ENCODE measurements at regions not wholly inside any gene's neighbourhood (a gene's known extent, or its start where the extent isn't known, plus 50 kb on each side); places are given as distances from the start of the nearest gene placed in this dataset.
A peak's percentile ranks its signal among the peaks of the same experiment; 100 is the strongest.

GRCh38 chr11:19558189-19558986 lies 154.2 kb upstream of the NAV2 start:
- Mint-ChIP-seq H3K36me3 (ENCODE audit: low read depth) (no peaks in the 10 kb centered on the region), H3K27me3 (ENCODE audit: low read depth) (peaks cover 4% of the 10 kb centered on the region), H3K9me3 (no peaks in the 10 kb centered on the region), H3K4me3 (no peak overlapping the region), H3K4me1 (peaks cover 10% of the 10 kb centered on the region), H3K27ac (ENCODE audit: unreplicated experiment) (no peak overlapping the region)
- TF ChIP-seq, protein P1, sequence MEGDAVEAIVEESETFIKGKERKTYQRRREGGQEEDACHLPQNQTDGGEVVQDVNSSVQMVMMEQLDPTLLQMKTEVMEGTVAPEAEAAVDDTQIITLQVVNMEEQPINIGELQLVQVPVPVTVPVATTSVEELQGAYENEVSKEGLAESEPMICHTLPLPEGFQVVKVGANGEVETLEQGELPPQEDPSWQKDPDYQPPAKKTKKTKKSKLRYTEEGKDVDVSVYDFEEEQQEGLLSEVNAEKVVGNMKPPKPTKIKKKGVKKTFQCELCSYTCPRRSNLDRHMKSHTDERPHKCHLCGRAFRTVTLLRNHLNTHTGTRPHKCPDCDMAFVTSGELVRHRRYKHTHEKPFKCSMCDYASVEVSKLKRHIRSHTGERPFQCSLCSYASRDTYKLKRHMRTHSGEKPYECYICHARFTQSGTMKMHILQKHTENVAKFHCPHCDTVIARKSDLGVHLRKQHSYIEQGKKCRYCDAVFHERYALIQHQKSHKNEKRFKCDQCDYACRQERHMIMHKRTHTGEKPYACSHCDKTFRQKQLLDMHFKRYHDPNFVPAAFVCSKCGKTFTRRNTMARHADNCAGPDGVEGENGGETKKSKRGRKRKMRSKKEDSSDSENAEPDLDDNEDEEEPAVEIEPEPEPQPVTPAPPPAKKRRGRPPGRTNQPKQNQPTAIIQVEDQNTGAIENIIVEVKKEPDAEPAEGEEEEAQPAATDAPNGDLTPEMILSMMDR (conservative IDR thresholded peaks at IDR 0.05), result no peak
- DNase-seq (ENCODE audit: low read depth, low spot score), result no peak

DNA sequence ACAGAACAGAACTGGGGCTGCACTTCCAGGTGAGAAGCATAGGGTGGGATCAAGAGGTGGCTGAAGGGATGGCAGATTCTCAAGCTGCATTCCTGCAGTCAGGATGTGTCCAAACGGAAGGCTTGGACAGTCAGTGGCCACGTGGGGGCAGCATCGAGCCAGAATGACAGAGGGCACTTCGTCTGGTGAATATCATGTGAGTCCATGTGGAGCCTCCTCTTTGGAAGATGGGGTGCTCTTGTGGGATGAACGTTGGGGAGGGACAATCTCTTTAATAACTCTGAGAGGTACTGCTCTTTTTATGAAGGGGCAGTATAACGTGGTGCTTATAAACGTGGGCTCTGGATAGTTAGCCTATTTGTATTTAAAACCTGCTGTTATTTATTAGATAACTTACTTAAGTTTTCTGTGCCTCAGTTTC lies 154.9 kb upstream of the NAV2 start:
- peak; percentile 89 for DNase-seq (ENCODE audit: low read depth, low spot score)
- Mint-ChIP-seq H3K4me1 (peaks cover 17% of the 10 kb centered on the region), H3K9me3 (no peaks in the 10 kb centered on the region), H3K27ac (ENCODE audit: unreplicated experiment) (no peak overlapping the region), H3K4me3 (no peak overlapping the region), H3K27me3 (ENCODE audit: low read depth) (peaks cover 4% of the 10 kb centered on the region), H3K36me3 (ENCODE audit: low read depth) (no peaks in the 10 kb centered on the region)
- TF ChIP-seq, protein P1 (conservative IDR thresholded peaks at IDR 0.05), result peak; percentile 88

GRCh38 chr11:19557185-19557584 lies 155.5 kb upstream of the NAV2 start:
- DNase-seq (ENCODE audit: low read depth, low spot score), result no peak
- H3K4me1 Mint-ChIP-seq, result peaks cover 22% of the 10 kb centered on the region
- peaks cover 4% of the 10 kb centered on the region for H3K27me3 Mint-ChIP-seq (ENCODE audit: low read depth)
- TF ChIP-seq, protein P1 (conservative IDR thresholded peaks at IDR 0.05), result no peak
- no peak overlapping the region for H3K27ac Mint-ChIP-seq (ENCODE audit: unreplicated experiment)
- H3K36me3 Mint-ChIP-seq (ENCODE audit: low read depth), result no peaks in the 10 kb centered on the region
- no peaks in the 10 kb centered on the region for H3K9me3 Mint-ChIP-seq
- H3K4me3 Mint-ChIP-seq, result no peak overlapping the region

- TF ChIP-seq, protein P1 (conservative IDR thresholded peaks at IDR 0.05), result no peak
- no peaks in the 10 kb centered on the region for H3K36me3 Mint-ChIP-seq (ENCODE audit: low read depth)
- DNase-seq (ENCODE audit: low read depth, low spot score), result no peak
- H3K27ac Mint-ChIP-seq (ENCODE audit: unreplicated experiment), result no peak overlapping the region
- H3K9me3 Mint-ChIP-seq, result no peaks in the 10 kb centered on the region
- H3K4me3 Mint-ChIP-seq, result no peak overlapping the region
- H3K27me3 Mint-ChIP-seq (ENCODE audit: low read depth), result peaks cover 4% of the 10 kb centered on the region
- H3K4me1 Mint-ChIP-seq, result peaks cover 31% of the 10 kb centered on the region
These were observed 157.4 kb upstream of the NAV2 start for GRCh38 chr11:19555266-19555665.

- TF ChIP-seq, protein P1 (conservative IDR thresholded peaks at IDR 0.05), result peak; percentile 96
These were observed 158.8 kb upstream of the NAV2 start for GRCh38 chr11:19553683-19554333.

More at GRCh38 chr11:19553683-19554333, 158.8 kb upstream of the NAV2 start:
- no peaks in the 10 kb centered on the region for H3K27me3 Mint-ChIP-seq (ENCODE audit: low read depth)
- H3K36me3 Mint-ChIP-seq (ENCODE audit: low read depth), result no peaks in the 10 kb centered on the region
- peak; percentile 93 for DNase-seq (ENCODE audit: low read depth, low spot score)
- H3K27ac Mint-ChIP-seq (ENCODE audit: unreplicated experiment), result no peak overlapping the region
- H3K4me1 Mint-ChIP-seq, result peaks cover 31% of the 10 kb centered on the region
- H3K4me3 Mint-ChIP-seq, result no peak overlapping the region
- no peaks in the 10 kb centered on the region for H3K9me3 Mint-ChIP-seq
